ENCODE measurements at regions not wholly inside any gene's neighbourhood (a gene's known extent, or its start where the extent isn't known, plus 50 kb on each side); places are given as distances from the start of the nearest gene placed in this dataset.

GRCh38 chr7:120110169-120110568, 162.8 kb upstream of the KCND2 start:
- TF ChIP-seq CTCF (conservative IDR thresholded peaks at IDR 0.05; ENCODE audit: low read depth, low read length) (no peak), EZH2 (IDR thresholded peaks at IDR 0.05; ENCODE audit: borderline replicate concordance, low read depth, low read length, poor library complexity, severe bottlenecking) (no peak)

All from A673 (cell line).